ENCODE measurements at regions not wholly inside any gene's neighbourhood (a gene's known extent, or its start where the extent isn't known, plus 50 kb on each side); places are given as distances from the start of the nearest gene placed in this dataset.
A peak's percentile ranks its signal among the peaks of the same experiment; 100 is the strongest.

- Histone ChIP-seq H3K36me3 (ENCODE audit: insufficient read depth, low read length) (peaks cover 53% of the 10 kb centered on the region), H3K27ac (ENCODE audit: low read depth in 1 of 2, low read length in 2 of 2) (peak overlapping the region in 1 of 2 donors; percentile 87), H3K9me3 (ENCODE audit: control insufficient read depth in 1 of 2, insufficient read depth in 1 of 2, low read length in 2 of 2) (no peaks in the 10 kb centered on the region), H3K27me3 (ENCODE audit: control insufficient read depth in 1 of 2, insufficient read depth in 2 of 2, low read length in 2 of 2) (no peaks in the 10 kb centered on the region), H3K4me1 (ENCODE audit: insufficient read depth, low read length) (peaks cover 78% of the 10 kb centered on the region), H3K4me3 (ENCODE audit: low read length) (peak overlapping the region; percentile 8)
- ChIA-PET POLR2A (interaction anchor here (1.0 to 9.0 kb wide), 4 partner anchors 8 to 42 kb away, joined by 4 to 97 read pairs (median 11); no protein-coding TSS in a partner anchor), CTCF (interaction anchor here (1.1 to 1.2 kb wide), 2 partner anchors 10 to 58 kb away, joined by 3 read pairs; no protein-coding TSS in a partner anchor)
- Mint-ChIP-seq H3K4me3 (peak overlapping the region; percentile 42), H3K9me3 (no peaks in the 10 kb centered on the region), H3K36me3 (ENCODE audit: low read depth) (peaks cover 56% of the 10 kb centered on the region), H3K27me3 (no peaks in the 10 kb centered on the region), H3K4me1 (ENCODE audit: low read depth) (peaks cover 14% of the 10 kb centered on the region), H3K27ac (no peak overlapping the region)
- intact Hi-C loops (cut with DNase I, micrococcal nuclease): loop anchor here in 1 of 2 experiments (10.0 kb wide), 1 partner anchor 60 kb away; no protein-coding TSS in a partner anchor
- DNase-seq: no peak
- no peak for ATAC-seq (ENCODE audit: poor library complexity)
- TF ChIP-seq CTCF (IDR thresholded peaks at IDR 0.05): no peak
Observed at GRCh38 chr7:130954918-130955564, 221.0 kb upstream of the KLF14 start.

DNA sequence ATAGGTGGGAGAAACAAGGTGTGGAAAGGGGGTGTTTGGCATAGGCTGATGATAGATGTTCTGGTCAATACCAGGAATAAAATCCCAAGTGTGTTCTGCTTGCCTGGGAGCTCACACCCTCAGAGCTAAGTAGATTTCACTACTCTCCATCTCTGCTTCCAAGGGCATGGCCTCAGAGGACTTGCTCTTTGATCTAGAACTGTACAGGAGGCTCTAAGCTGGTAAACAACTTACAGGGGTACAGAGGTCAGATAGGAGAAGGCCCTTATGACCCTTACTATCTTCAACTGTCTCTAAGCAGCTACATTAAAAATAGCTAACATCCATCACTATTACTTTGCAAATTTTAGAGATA, 221.5 kb upstream of the KLF14 start:
- no peak for TF ChIP-seq CTCF (IDR thresholded peaks at IDR 0.05)
- ChIA-PET POLR2A (interaction anchor here (0.6 to 9.0 kb wide), 4 partner anchors 9 to 37 kb away, joined by 3 to 97 read pairs (median 10); no protein-coding TSS in a partner anchor), CTCF (interaction anchor here (0.6 to 1.1 kb wide), 3 partner anchors 21 to 59 kb away, joined by 3 to 4 read pairs (median 3); no protein-coding TSS in a partner anchor)
- ATAC-seq (ENCODE audit: poor library complexity) (no peak), DNase-seq (no peak)
- Histone ChIP-seq H3K27ac (ENCODE audit: low read depth in 1 of 2, low read length in 2 of 2) (peak overlapping the region; percentile 43 to 71), H3K4me1 (ENCODE audit: insufficient read depth, low read length) (peaks cover 74% of the 10 kb centered on the region), H3K36me3 (ENCODE audit: insufficient read depth, low read length) (peaks cover 52% of the 10 kb centered on the region), H3K4me3 (ENCODE audit: low read length) (no peak overlapping the region), H3K27me3 (ENCODE audit: control insufficient read depth in 1 of 2, insufficient read depth in 2 of 2, low read length in 2 of 2) (no peaks in the 10 kb centered on the region), H3K9me3 (ENCODE audit: control insufficient read depth in 1 of 2, insufficient read depth in 1 of 2, low read length in 2 of 2) (no peaks in the 10 kb centered on the region)
- Mint-ChIP-seq H3K27me3 (no peaks in the 10 kb centered on the region), H3K36me3 (ENCODE audit: low read depth) (peaks cover 61% of the 10 kb centered on the region), H3K9me3 (no peaks in the 10 kb centered on the region), H3K27ac (no peak overlapping the region), H3K4me1 (ENCODE audit: low read depth) (peaks cover 19% of the 10 kb centered on the region), H3K4me3 (peak overlapping the region; percentile 26)
- intact Hi-C loops (cut with DNase I, micrococcal nuclease): loop anchor here in 1 of 2 experiments (10.0 kb wide), 1 partner anchor 61 kb away; no protein-coding TSS in a partner anchor

GRCh38 chr7:130956417-130957136, 222.6 kb upstream of the KLF14 start:
- Histone ChIP-seq H3K27me3 (ENCODE audit: control insufficient read depth in 1 of 2, insufficient read depth in 2 of 2, low read length in 2 of 2) (no peaks in the 10 kb centered on the region), H3K4me3 (ENCODE audit: low read length) (peak overlapping the region; percentile 24), H3K27ac (ENCODE audit: low read depth in 1 of 2, low read length in 2 of 2) (peak overlapping the region; percentile 64 to 71), H3K4me1 (ENCODE audit: insufficient read depth, low read length) (peaks cover 69% of the 10 kb centered on the region), H3K9me3 (ENCODE audit: control insufficient read depth in 1 of 2, insufficient read depth in 1 of 2, low read length in 2 of 2) (no peaks in the 10 kb centered on the region), H3K36me3 (ENCODE audit: insufficient read depth, low read length) (peaks cover 42% of the 10 kb centered on the region)
- Mint-ChIP-seq H3K4me1 (ENCODE audit: low read depth) (peaks cover 29% of the 10 kb centered on the region), H3K27me3 (no peaks in the 10 kb centered on the region), H3K4me3 (peak overlapping the region; percentile 76), H3K27ac (no peak overlapping the region), H3K36me3 (ENCODE audit: low read depth) (peaks cover 69% of the 10 kb centered on the region), H3K9me3 (no peaks in the 10 kb centered on the region)
- ChIA-PET POLR2A (interaction anchor here (0.6 to 9.0 kb wide), 12 partner anchors 10 to 151 kb away, joined by 3 to 97 read pairs (median 4); no protein-coding TSS in a partner anchor), CTCF (interaction anchor here (1.0 to 1.7 kb wide), 8 partner anchors 9 to 60 kb away, joined by 3 to 9 read pairs (median 3); no protein-coding TSS in a partner anchor)
- ATAC-seq (ENCODE audit: poor library complexity) (no peak), DNase-seq (peak in 1 of 14 experiments; percentile 55)
- intact Hi-C loops (cut with DNase I, micrococcal nuclease): loop anchor here in 1 of 2 experiments (10.0 kb wide), 1 partner anchor 62 kb away; no protein-coding TSS in a partner anchor
- TF ChIP-seq CTCF (IDR thresholded peaks at IDR 0.05): no peak
